ENCODE measurements at regions not wholly inside any gene's neighbourhood (a gene's known extent, or its start where the extent isn't known, plus 50 kb on each side); places are given as distances from the start of the nearest gene placed in this dataset.

DNA sequence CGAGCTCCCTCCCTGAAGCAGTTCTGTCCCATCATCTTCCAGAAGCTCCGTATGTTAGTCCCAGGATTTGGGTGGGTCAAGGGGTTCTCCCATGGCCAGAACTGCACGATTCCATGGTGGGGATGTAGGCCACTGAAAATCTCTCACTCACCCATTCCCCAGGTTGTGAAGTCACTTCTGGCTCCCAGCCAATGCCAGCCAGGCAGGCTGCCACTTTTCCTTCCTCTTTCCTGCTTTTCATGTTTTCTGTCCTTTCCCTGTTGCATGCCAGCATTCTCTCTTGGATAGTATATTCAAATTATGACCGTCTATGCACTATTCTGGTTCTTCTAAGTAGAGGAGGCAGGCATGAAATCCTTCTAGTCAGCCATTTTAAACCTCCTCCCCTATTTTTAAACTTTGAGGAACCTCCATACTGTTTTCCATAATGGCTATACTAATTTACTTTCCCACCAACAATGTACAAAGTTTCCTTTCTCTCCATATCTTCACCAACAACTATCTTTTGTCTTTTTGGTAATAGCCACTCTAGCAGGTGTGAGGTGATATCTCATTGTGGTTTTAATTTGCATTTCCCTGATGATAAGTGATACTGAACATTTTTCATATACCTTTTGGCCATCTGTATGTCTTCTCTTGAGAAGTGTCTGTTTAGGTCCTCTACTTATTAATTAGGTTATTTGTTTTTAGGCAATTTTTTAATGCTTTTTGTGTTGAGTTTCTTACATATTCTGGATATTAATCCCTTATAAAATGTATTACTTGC is 182.1 kb upstream of the TET2 start:
- Mint-ChIP-seq H3K4me1 (no peaks in the 10 kb centered on the region), H3K27me3 (ENCODE audit: low read depth, poor library complexity) (no peaks in the 10 kb centered on the region), H3K27ac (no peak overlapping the region), H3K9me3 (peaks cover 10% of the 10 kb centered on the region), H3K4me3 (no peak overlapping the region), H3K36me3 (ENCODE audit: low read depth) (no peaks in the 10 kb centered on the region)
- no peak for DNase-seq
- TF ChIP-seq, protein P1, sequence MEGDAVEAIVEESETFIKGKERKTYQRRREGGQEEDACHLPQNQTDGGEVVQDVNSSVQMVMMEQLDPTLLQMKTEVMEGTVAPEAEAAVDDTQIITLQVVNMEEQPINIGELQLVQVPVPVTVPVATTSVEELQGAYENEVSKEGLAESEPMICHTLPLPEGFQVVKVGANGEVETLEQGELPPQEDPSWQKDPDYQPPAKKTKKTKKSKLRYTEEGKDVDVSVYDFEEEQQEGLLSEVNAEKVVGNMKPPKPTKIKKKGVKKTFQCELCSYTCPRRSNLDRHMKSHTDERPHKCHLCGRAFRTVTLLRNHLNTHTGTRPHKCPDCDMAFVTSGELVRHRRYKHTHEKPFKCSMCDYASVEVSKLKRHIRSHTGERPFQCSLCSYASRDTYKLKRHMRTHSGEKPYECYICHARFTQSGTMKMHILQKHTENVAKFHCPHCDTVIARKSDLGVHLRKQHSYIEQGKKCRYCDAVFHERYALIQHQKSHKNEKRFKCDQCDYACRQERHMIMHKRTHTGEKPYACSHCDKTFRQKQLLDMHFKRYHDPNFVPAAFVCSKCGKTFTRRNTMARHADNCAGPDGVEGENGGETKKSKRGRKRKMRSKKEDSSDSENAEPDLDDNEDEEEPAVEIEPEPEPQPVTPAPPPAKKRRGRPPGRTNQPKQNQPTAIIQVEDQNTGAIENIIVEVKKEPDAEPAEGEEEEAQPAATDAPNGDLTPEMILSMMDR (IDR thresholded peaks at IDR 0.05): no peak

DNA sequence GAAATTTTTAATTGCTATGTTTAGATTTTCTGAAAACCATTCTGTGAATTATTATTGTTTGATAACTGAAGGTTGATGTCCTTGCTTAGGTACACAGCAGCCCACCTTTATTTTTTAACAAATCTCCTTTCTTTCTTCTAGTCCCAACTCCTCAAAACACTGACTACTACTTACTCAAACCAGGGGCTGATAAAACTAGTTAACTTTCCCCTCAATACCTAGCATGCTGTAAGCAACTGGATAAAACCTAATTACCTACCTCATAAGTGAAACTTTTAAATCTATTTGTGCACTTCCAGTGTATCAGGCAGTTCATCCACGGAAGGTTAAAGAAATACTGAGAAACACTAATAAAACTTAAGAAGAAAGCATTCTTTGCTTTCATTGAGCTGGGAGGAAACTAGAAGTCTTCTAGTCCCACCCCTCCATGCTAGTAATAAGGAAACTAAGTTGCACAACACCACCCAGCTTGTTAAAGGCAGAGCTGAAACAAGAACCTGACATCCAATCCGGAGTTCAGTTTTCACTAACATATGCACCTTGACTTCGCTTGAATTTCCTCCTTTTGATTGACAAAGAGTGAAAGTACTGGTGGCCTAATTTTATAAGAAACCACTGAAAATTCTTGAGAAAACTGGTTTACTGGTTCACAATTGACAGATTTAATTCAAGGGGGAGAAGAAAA is 180.2 kb upstream of the TET2 start:
- H3K9me3 Mint-ChIP-seq: peaks cover 6% of the 10 kb centered on the region
- no peak overlapping the region for H3K27ac Mint-ChIP-seq
- H3K4me3 Mint-ChIP-seq: no peak overlapping the region
- no peaks in the 10 kb centered on the region for H3K4me1 Mint-ChIP-seq
- no peaks in the 10 kb centered on the region for H3K36me3 Mint-ChIP-seq (ENCODE audit: low read depth)
- no peaks in the 10 kb centered on the region for H3K27me3 Mint-ChIP-seq (ENCODE audit: low read depth, poor library complexity)
- no peak for DNase-seq
- TF ChIP-seq, protein P1 (IDR thresholded peaks at IDR 0.05): no peak

DNA sequence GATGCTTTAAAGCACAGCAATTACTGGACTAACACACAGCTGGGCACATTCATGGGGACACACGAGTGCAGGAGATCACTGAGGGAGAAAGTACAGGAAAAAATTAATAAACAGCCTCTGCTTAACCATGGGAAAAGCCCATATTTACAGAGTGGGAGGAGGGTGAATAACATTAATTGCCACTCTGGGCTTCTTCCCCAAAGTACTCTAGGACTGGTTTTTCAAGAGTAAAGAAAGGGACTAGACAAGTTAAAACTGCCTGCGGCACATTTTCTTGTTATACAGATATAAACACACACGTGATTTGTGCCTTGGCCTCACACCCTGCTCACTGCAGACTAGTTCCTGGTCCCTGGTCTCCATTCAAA is 179.7 kb upstream of the TET2 start:
- DNase-seq: no peak
- no peak overlapping the region for H3K27ac Mint-ChIP-seq
- H3K9me3 Mint-ChIP-seq: peaks cover 2% of the 10 kb centered on the region
- no peaks in the 10 kb centered on the region for H3K36me3 Mint-ChIP-seq (ENCODE audit: low read depth)
- no peak overlapping the region for H3K4me3 Mint-ChIP-seq
- H3K4me1 Mint-ChIP-seq: no peaks in the 10 kb centered on the region
- TF ChIP-seq, protein P1 (IDR thresholded peaks at IDR 0.05): no peak
- H3K27me3 Mint-ChIP-seq (ENCODE audit: low read depth, poor library complexity): no peaks in the 10 kb centered on the region

DNA sequence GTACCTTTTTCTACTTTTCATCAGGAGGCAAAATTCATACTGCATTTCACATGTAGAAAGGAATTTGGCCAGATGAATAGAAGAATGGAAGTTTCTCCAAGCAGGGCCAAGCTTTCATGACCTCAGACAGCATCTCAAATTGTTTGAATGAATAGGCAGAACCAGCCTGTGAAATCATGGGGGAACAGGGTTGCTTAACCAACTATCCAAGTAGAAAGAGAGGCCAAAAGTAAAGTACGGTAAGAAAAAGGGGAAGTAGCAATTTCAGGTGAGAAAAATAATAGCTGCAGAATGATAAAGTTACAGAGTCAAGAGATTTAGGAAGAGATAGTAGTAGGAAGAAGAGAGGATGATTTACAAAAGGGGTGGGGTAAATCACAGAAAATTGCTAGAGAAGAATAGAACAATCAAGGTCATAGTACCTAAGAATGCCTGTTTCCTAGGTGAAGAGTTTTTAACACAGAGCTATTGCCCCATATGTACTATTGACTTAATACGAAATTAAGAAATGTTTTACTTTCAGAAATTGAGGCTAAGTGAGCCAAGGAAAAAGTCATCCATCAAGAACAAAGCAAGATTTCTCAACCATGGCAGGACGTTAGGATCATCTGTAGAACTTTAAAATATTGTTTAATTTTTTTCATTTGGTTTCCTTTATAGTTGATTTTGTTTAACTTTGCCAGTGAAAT is 177.1 kb upstream of the TET2 start:
- H3K4me3 Mint-ChIP-seq: no peak overlapping the region
- TF ChIP-seq, protein P1 (IDR thresholded peaks at IDR 0.05): no peak
- H3K27me3 Mint-ChIP-seq (ENCODE audit: low read depth, poor library complexity): no peaks in the 10 kb centered on the region
- H3K9me3 Mint-ChIP-seq: no peaks in the 10 kb centered on the region
- no peak overlapping the region for H3K27ac Mint-ChIP-seq
- H3K36me3 Mint-ChIP-seq (ENCODE audit: low read depth): no peaks in the 10 kb centered on the region
- no peaks in the 10 kb centered on the region for H3K4me1 Mint-ChIP-seq
- DNase-seq: no peak

DNA sequence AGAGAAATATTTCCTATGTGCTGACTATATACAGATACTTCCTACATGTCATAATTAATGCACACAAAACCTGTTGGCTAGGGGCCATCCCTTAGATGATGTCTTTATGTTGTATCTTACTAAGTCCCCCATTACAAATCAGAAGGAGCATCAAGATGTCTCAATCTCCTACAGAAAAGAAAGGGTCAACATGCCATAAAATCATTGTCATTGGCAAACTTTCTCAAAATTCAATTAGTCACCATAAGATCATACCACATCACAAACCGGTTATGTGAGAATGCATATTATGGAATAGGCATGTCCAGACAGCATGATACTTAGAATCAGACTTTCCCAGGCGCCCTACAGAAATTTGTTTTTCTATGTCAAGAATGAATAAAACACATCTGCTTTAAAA is 175.2 kb upstream of the TET2 start:
- TF ChIP-seq, protein P1 (IDR thresholded peaks at IDR 0.05): no peak
- no peak overlapping the region for H3K4me3 Mint-ChIP-seq
- no peaks in the 10 kb centered on the region for H3K4me1 Mint-ChIP-seq
- no peaks in the 10 kb centered on the region for H3K9me3 Mint-ChIP-seq
- no peak overlapping the region for H3K27ac Mint-ChIP-seq
- H3K36me3 Mint-ChIP-seq (ENCODE audit: low read depth): no peaks in the 10 kb centered on the region
- H3K27me3 Mint-ChIP-seq (ENCODE audit: low read depth, poor library complexity): peaks cover 2% of the 10 kb centered on the region
- DNase-seq: no peak
